GM19463 (cell line): ENCODE measurements at regions not wholly inside any gene's neighbourhood (a gene's known extent, or its start where the extent isn't known, plus 50 kb on each side); places are given as distances from the start of the nearest gene placed in this dataset.
A peak's percentile ranks its signal among the peaks of the same experiment; 100 is the strongest.
"Not testable (repeated sequence)": the region's sequence is repeated elsewhere in the genome, so short reads cannot be mapped to it uniquely, and the experiment has no call there.

Experiments
- ATAC-seq: cut with Tn5 transposase; IDR thresholded peaks from one replicate; pipeline ENCODE4 v1.9.1; 2021; ENCODE audit warnings: mild to moderate bottlenecking, moderate library complexity; ENCODE audit not compliant: unreplicated experiment

GRCh38 chr5:91244380-91245073, 138.6 kb downstream of the ARRDC3 start:
- ATAC-seq: no peak

DNA sequence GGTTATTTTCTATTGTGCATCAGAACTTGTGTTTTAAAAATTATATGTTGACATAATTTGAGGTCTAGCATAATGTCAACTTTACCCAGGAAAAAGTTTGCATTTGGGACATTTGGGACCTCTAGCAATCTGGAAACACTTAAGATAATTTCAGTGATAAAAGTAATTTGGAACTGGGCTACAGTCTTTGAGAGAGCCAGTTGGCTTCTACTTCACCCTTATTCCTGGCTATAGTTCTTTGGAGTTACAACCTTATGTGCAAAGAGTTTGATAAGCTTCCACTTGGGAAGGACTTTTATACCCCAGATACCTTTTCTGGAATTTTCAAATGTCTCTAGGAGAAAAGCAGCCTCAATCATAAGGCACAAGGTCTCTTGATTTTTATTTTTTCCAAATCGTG, 139.3 kb downstream of the ARRDC3 start:
- no peak for ATAC-seq

- ATAC-seq: no peak
Measured at GRCh38 chr5:91243286-91243685, 139.8 kb downstream of the ARRDC3 start.

DNA sequence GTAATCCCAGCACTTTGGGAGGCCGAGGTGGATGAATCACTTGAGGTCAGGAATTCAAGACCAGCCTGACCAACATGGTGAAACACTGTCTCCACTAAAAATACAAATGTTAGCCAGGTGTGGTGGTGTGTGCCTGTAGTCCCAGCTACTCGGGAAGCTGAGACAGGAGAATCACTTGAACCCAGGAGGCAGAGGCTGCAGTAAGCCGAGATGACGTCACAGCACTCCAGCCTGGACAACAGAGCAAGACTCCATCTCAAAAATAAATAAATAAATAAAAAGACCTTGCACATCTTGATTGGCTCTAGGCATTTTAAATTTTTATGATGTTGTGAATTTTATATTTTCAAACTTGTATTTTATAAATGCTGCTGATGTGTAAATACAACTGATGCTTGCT, 141.7 kb downstream of the ARRDC3 start:
- not testable (repeated sequence) for ATAC-seq

DNA sequence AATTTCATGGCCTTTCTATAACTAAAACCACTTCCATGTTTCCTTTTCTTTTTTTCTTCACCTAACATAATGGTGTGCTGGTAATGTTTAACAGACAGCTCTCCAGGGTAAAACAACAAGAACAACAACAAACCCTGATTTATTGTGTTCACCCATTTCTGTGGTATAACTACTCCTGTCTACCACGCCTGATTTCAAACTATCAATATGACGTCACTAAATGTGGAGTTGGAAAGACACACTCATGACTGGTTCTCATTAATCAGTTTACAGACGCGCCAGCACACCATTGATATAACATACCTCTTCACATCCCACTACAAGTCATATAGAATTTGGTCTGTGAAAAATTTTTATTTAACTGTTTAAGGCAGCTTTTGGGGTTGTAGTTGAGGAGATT, 142.9 kb downstream of the ARRDC3 start:
- ATAC-seq: no peak

- ATAC-seq: no peak
Measured at GRCh38 chr5:91235271-91235694, 147.8 kb downstream of the ARRDC3 start.

GRCh38 chr5:91232523-91232922, 150.6 kb downstream of the ARRDC3 start:
- no peak for ATAC-seq

DNA sequence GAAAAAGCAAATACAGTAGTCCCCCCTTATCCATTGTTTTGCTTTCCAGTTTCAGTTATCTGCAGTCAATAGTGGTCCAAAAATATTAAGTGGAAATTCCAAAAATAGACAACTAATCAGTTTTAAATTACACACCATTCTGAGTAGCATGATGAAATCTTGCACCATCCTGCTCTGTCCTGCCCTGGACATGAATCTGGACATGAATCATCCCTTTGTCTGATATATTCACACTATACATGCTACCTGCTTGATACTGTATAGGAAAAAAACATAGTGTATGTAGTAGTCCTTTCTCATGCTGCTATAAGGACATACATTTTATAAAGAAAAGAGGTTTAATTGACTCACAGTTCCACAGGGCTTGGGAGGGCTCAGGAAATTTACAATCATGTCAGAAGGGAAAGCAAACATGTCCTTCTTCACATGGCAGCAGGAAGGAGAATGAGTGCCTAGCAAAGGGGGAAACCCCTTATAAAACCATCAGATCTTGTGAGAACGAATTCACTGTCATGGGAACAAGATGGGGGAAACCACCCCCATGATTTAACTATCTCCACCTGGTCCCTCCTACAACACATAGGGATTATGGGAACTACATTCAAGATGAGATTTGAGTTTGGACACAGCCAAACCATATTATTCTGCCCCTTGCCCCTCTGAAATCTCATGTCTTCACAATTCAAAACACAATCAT, 153.9 kb downstream of the ARRDC3 start:
- no peak for ATAC-seq

GRCh38 chr5:91228188-91228587, 154.9 kb downstream of the ARRDC3 start:
- ATAC-seq: no peak

DNA sequence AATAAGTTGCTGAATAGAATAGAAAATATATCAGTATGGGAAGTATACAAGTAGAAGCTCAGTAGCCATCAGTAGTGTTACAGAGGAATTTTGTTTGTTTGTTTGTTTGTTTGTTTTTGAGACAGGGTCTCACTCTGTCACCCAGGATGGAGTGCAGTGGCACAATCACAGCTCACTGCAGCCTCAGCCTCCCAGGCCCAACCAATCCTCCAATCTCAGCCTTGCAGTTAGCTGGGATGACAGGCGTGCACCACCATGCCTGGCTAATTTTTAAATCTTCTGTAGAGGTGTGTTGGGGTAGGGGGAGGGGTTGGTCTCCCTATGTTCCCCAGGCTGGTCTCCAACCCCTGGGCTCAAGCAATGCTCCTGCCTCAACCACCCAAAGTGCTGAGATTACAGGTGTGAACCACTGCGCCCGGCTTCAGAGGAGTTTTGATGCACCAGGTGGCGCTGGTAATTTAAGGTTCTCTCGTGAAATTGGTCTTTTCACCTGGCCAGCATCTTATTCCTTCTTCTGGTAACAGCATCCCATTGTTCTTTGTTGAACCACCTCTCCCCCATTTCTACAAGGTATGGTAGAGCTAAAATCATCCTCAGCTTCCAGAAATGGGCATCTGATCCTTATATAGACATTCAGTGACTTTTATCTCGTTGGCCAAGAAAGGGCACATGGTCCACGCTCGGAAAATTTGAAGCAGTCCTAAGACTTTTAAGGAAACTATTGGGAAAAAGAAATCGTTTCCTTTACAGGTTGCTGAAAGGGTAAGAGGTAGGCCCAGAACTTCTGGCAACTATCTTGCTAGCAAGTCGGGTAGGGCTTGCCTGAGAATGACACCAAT, 157.1 kb downstream of the ARRDC3 start:
- ATAC-seq: peak; percentile 91

- ATAC-seq: no peak
Measured at GRCh38 chr5:91224969-91225368, 158.1 kb downstream of the ARRDC3 start.

GRCh38 chr5:91224456-91224855, 158.7 kb downstream of the ARRDC3 start:
- ATAC-seq: no peak

GRCh38 chr5:91223886-91224285, 159.2 kb downstream of the ARRDC3 start:
- ATAC-seq: no peak

DNA sequence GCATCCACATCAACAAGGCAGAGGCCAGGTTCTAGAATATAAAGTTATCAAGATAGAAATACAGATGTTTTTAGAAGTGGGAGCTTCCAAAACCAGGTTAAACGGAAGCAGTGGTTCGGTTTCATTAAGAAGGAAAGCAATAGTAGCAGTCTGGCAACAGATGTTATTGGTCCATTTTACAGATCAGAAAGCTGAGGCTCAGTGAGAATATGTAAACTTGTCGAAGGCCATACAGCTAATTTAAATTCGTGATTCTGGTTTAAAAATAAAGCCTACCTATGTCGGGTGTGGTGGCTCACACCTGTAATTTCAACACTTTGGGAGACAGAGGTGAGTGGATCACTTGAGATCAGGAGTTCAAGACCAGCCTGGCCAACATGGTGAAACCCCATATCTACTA, 160.6 kb downstream of the ARRDC3 start:
- no peak for ATAC-seq

DNA sequence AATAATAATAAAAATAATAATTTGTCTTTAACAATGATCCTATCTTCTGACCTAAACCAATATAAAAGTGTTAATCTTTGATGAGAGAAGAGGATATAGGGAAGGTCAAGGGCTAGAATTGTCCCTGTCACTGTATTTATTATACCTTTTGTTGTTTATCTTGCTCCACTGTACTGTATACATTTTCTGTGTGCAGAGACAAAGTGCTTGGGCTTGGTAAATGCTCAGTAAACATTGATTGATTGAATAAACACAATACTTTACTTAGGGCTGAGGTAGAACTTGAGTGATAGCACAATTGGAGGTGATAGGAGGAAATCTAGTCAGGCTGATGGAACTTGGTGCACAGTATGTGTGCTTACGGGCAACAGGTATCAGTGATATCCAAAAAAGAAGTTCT, 161.2 kb downstream of the ARRDC3 start:
- ATAC-seq: no peak

DNA sequence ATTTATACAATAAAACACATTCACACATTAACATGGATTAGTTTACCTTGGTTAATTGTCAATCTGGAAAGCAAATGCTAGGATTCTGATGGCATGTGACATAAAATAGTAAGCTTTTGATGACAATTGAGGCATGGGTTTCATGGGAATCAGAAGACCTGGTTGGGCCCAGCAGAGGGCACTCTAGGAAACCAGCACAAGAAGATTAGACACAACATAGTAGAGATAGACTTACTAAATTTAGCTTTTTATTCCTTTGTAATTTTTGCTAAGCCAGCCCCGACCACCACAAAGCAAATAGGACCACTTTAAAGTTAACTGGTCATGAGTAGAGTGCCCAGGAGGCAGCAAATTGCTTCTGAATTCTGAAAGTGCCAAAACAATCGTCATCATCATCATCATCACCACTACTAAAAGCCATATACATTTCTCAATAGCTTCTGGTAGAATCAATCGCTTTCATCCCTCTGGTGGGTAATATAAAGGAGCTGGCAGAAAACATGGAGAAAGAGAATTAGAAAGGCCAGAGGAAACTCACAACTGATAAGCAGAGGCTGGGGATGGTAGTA, 163.2 kb downstream of the ARRDC3 start:
- no peak for ATAC-seq

DNA sequence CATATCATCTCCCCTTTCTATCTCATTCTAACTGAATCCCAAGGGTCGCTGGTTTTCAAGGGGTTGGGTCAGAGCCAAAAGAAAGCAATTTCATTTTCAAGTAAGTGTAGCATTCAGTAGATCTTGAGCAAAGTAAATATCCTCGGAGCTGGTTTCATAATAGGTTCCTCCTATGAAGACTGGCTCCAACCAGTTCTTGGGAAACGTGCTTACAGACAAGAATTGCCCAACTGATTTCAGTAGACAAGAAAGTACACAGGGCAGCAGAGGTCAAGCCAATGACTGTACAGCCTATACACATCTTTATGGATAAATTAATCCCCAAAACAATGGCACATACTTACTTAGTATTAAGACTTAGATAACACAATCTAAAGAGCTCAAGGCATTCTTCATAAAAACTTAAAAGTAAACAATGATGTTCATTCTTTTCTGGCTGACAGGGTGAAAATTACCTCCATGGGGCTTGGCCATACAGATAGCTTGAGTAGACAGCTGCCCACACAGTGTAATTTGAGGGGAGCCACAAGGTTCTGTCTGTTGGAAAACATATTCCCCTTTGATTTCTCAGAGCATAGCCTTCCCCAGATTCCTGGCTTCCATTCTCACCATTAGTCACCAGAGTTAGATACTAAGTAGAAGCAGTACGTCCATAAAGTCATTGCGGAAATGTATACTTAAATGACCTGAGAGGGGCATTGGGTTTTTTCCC, 163.9 kb downstream of the ARRDC3 start:
- no peak for ATAC-seq

DNA sequence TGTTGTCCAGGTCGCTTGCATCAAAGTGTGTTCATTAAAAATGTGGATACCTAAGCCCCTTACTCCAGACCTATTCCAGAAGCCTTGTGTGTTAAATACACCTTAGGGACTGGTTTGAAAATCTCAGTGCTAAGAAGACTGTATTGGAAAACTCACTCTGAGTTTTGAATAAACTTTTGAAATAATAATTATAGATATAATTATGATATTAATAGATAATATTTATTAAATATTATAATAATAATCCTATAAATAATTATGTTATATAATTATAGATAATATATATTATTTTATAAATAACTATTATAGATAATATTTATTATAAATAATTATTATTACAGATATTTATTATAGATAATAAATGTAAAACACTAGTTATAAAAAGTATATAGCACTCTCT, 165.3 kb downstream of the ARRDC3 start:
- no peak for ATAC-seq

DNA sequence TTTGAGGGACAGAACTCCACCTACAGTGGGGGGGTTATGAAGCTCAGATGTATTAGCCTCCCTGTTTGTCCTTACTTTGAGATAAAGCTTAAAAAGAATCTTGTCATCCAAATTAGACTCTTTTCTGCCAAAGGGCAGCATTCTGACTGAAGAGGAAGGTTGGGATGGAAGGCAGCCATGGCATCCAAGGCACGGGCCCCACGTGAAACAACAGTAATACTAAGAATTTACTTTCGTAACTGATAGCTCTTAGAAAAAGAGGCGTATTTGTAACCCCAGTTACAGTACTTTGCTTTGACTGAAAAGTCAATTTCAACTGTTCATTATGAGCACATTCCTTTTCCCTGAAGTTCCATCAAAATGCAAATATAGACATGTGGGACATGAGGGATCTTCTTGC, 168.5 kb downstream of the ARRDC3 start:
- ATAC-seq: no peak
